ENCODE measurements at regions not wholly inside any gene's neighbourhood (a gene's known extent, or its start where the extent isn't known, plus 50 kb on each side); places are given as distances from the start of the nearest gene placed in this dataset.

DNA sequence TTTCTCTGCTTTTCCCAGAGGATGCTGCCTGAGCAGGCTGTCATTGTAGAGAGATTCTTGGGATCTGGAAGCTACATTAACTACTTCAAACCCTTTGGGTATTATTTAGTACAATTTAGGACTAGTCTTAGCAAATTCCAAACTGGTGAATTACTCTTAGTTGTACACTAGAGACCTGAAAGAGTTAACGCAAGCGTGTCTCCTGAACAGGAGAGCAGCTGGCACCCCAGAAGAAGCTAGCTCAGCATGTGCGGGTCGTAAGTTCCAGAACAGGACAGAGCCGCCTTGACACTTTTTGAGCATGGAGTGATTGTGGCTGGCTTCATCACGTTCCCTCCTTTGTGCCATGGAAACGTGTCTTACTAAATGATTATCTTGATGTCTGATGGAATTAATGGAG, 495.7 kb upstream of the TPK1 start:
- DNase-seq (no peak), ATAC-seq (no peak)

DNA sequence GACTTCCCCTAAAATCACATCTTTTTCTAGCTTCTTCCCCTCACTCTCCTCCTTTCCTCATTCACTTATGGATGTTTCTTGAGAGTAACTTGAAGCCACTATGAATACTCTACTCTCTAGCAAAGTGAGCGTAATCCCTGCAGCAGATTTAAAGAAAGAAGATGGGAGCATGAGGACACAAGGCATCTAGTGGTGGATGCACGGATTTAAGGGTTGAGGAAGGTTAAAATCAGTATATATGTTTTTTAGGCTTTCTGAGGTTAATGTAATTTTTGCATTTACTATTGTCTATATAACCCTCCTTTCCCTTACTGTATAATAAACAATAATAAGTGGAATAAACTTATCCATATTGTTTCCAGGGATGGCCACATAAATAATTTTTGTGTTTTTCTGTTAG, 495.2 kb upstream of the TPK1 start:
- ATAC-seq (no peak), DNase-seq (no peak)
- Histone ChIP-seq H3K4me3 (no peak overlapping the region), H3K27ac (no peak overlapping the region), H3K36me3 (ENCODE audit: insufficient read depth in 1 of 2, low read depth in 1 of 2) (no peaks in the 10 kb centered on the region), H3K9me3 (peaks cover 7% of the 10 kb centered on the region), H3K4me1 (no peaks in the 10 kb centered on the region), H3K27me3 (ENCODE audit: insufficient read depth in 3 of 3, low read length in 2 of 3) (no peaks in the 10 kb centered on the region)
- TF ChIP-seq, protein P1, sequence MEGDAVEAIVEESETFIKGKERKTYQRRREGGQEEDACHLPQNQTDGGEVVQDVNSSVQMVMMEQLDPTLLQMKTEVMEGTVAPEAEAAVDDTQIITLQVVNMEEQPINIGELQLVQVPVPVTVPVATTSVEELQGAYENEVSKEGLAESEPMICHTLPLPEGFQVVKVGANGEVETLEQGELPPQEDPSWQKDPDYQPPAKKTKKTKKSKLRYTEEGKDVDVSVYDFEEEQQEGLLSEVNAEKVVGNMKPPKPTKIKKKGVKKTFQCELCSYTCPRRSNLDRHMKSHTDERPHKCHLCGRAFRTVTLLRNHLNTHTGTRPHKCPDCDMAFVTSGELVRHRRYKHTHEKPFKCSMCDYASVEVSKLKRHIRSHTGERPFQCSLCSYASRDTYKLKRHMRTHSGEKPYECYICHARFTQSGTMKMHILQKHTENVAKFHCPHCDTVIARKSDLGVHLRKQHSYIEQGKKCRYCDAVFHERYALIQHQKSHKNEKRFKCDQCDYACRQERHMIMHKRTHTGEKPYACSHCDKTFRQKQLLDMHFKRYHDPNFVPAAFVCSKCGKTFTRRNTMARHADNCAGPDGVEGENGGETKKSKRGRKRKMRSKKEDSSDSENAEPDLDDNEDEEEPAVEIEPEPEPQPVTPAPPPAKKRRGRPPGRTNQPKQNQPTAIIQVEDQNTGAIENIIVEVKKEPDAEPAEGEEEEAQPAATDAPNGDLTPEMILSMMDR (IDR thresholded peaks at IDR 0.05), result no peak
- WGBS, 3 donors, result 37 to 63% (median 44%) methylated on average over 2 of the region's 2 CpGs
- intact Hi-C loops (cut with DNase I), result no loop called here

More for the DNA sequence above, 495.7 kb upstream of the TPK1 start:
- H3K27me3 ChIP-seq (ENCODE audit: insufficient read depth in 3 of 3, low read length in 2 of 3), result no peaks in the 10 kb centered on the region
- TF ChIP-seq, protein P1 (IDR thresholded peaks at IDR 0.05), result no peak
- H3K4me1 ChIP-seq, result no peaks in the 10 kb centered on the region
- peaks cover 7% of the 10 kb centered on the region for H3K9me3 ChIP-seq
- no peak overlapping the region for H3K27ac ChIP-seq
- H3K36me3 ChIP-seq (ENCODE audit: insufficient read depth in 1 of 2, low read depth in 1 of 2), result no peaks in the 10 kb centered on the region
- WGBS, 3 donors, result 52 to 65% (median 59%) methylated on average over 7 of the region's 7 CpGs
- H3K4me3 ChIP-seq, result no peak overlapping the region
- intact Hi-C loops (cut with DNase I), result no loop called here

DNA sequence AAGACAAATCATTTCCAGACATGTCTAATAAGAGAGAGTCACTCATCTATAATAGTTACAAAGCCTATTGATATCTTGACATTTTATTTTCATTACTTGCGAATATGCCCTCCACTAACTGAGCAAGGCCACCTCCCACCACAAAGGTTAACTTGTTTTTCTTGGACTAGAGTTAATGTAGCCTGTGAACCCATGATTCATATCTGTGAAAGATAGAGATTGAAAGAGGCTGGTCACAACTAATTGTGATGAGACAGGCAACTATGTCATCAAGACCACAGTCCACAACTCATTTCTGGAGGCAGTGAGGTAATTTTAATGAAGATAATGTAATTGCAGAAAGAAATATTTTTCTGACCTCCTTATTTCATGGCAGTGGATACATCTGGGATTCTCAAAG, 491.8 kb upstream of the TPK1 start:
- intact Hi-C loops (cut with DNase I), result no loop called here
- Histone ChIP-seq H3K27me3 (ENCODE audit: insufficient read depth in 3 of 3, low read length in 2 of 3) (no peaks in the 10 kb centered on the region), H3K36me3 (ENCODE audit: insufficient read depth in 1 of 2, low read depth in 1 of 2) (no peaks in the 10 kb centered on the region), H3K27ac (no peak overlapping the region), H3K4me3 (no peak overlapping the region), H3K4me1 (no peaks in the 10 kb centered on the region), H3K9me3 (no peaks in the 10 kb centered on the region)
- WGBS, 3 donors, result 83 to 90% (median 85%) methylated on average over 1 of the region's 1 CpG
- TF ChIP-seq, protein P1 (IDR thresholded peaks at IDR 0.05), result no peak
- ATAC-seq, result no peak
- DNase-seq, result no peak

DNA sequence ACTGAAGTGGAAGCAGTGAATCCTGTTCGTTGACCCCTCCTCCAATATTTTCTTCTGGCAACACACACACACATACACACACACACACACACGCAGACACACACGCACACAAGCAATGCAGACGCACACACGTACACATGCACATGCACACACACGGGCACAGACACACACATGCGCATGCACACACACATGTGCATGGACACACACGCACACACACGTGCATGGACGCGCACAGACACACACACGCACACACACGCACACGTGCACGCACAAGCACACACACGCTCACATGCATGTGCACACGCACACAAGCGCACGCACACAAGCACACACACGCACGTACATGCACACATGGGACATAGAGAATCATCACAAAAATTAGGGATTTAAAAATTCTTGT, 488.2 kb upstream of the TPK1 start:
- Histone ChIP-seq H3K4me3 (no peak overlapping the region), H3K27ac (no peak overlapping the region), H3K27me3 (ENCODE audit: insufficient read depth in 3 of 3, low read length in 2 of 3) (no peaks in the 10 kb centered on the region), H3K4me1 (no peaks in the 10 kb centered on the region), H3K9me3 (no peaks in the 10 kb centered on the region), H3K36me3 (ENCODE audit: insufficient read depth in 1 of 2, low read depth in 1 of 2) (no peaks in the 10 kb centered on the region)
- WGBS, 3 donors, result 91 to 95% (median 94%) methylated on average over 21 of the region's 21 CpGs
- DNase-seq, result no peak
- intact Hi-C loops (cut with DNase I), result no loop called here
- ATAC-seq, result no peak
- TF ChIP-seq, protein P1 (IDR thresholded peaks at IDR 0.05), result no peak

DNA sequence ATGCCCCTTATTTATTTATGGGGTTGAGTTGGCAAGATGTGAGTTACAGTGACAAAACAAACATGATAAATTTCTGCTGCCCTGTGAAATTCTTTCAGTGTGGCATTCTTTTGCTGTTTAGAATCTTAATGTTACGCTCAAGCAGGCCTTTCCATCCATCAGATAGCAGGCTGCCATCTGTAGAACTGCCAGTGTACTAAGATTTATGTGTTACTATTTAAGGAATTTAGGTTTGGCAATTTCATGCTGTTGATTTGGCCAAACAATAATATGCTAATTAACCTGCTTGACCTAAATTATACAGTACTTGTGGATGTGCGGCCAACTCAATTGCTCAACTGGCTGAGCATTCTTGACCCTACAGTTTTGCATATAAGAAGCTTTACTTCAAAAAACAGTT, 477.7 kb upstream of the TPK1 start:
- H3K27me3 ChIP-seq (ENCODE audit: insufficient read depth in 3 of 3, low read length in 2 of 3), result no peaks in the 10 kb centered on the region
- ATAC-seq, result no peak
- H3K9me3 ChIP-seq, result peaks cover 4% of the 10 kb centered on the region
- DNase-seq, result no peak
- no peaks in the 10 kb centered on the region for H3K36me3 ChIP-seq (ENCODE audit: insufficient read depth in 1 of 2, low read depth in 1 of 2)
- intact Hi-C loops (cut with DNase I), result no loop called here
- H3K4me1 ChIP-seq, result no peaks in the 10 kb centered on the region
- no peak overlapping the region for H3K27ac ChIP-seq
- WGBS, 3 donors, result 33 to 38% (median 34%) methylated on average over 2 of the region's 2 CpGs
- TF ChIP-seq, protein P1 (IDR thresholded peaks at IDR 0.05), result no peak
- no peak overlapping the region for H3K4me3 ChIP-seq
